GM21529 (cell line): ENCODE measurements at regions not wholly inside any gene's neighbourhood (a gene's known extent, or its start where the extent isn't known, plus 50 kb on each side); places are given as distances from the start of the nearest gene placed in this dataset.

Experiments used
- ATAC-seq: cut with Tn5 transposase; IDR thresholded peaks from one replicate; pipeline ENCODE4 v1.9.1; 2021; ENCODE audit not compliant: unreplicated experiment

- ATAC-seq = no peak
Measured at GRCh38 chr12:68449196-68449595, 117.0 kb upstream of the MDM1 start.

GRCh38 chr12:68450947-68451260, 118.7 kb upstream of the MDM1 start:
- no peak for ATAC-seq

DNA sequence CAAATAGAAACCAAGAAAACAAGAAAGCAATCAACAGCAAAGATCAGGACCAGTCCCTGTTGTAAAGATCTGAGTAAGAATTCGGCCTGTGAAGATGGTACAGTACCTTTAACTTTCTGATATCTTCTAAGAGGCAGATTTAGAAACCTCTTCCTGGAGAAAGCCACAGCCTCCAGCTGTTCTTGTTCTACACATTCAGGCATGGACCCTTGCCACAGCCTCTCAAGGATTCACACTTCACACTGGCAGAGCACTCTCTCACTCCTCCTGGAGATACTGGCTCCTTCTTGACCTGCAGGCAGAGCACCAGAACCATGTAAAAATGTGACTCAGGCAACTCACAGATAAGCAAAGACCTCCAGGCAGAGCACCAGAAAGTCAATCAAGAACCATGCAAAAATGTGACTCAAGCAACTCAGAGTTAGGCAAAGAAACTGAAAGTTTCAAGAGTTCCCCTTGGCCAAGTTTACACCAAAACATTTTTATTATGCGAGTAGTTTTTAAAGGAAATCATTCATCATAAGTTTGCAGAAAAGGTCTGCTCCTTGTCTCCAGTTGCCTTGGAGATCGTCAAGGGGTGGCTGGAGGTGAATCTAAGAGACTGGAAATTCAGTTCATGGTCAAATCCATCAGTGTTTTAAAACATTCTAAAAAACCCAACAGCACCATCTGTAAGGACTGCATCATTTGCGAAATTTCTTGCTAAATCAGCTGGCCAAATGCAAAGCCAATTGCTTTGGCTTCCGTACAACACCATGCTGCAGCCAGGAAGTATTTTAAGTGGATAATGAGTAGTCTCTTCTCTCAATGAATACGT, 119.3 kb upstream of the MDM1 start:
- ATAC-seq = peak; percentile 74

- ATAC-seq = no peak
Measured at GRCh38 chr12:68452078-68452715, 120.0 kb upstream of the MDM1 start.

DNA sequence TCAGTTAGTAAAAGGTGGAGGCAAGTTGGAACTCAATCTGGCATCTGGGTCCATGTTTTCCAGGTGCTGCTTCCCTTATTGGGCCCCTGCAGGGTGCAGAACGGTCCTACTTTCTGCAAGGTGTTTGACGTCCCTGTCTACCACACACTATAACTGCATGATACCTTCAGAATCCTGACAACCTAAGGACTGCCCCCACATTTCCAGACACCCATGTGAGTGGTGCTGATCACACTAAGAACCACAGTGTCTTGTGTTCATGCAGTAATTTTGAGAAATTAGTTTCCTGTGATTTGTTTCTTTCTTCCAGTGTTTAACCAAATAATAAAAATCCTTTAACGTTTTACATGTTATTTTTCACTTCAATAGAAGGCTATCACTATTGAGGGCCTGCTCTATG, 121.1 kb upstream of the MDM1 start:
- no peak for ATAC-seq

DNA sequence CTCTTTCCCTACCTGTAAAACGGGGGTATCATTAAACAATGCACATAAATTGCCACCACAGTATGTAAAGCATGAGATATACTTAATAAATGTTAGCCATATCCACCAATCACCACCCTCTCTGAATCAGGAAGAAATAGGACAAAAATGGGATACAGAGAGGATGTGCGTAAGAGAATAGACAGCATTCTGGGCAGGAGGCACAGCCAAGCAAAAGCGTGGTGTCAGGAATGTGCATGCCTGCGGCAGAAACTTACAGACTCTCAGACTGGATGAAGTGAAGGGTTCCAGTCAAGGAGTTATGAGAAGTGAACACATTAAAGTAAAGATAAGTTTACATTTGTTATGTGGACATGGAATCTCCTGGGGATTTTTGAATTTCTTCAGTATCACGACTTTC, 121.7 kb upstream of the MDM1 start:
- ATAC-seq = no peak

DNA sequence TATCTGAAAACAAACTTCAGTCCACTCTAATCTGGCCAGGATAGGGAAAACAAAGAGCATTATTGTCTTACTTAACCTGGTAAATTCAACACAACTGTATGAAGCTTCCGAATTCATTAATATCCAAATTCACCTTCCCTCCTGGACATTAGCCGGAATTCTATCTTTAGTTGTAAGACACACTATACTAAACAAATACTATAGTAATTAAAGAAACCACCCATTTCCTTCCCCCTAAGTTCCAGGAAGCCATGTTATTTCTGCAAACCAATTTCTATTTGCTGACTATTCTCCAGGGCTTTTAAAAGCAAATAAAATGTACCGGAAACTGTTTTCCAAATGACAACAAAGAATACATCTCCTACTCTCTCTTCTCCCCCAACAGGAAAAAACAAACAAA, 122.7 kb upstream of the MDM1 start:
- ATAC-seq = no peak

DNA sequence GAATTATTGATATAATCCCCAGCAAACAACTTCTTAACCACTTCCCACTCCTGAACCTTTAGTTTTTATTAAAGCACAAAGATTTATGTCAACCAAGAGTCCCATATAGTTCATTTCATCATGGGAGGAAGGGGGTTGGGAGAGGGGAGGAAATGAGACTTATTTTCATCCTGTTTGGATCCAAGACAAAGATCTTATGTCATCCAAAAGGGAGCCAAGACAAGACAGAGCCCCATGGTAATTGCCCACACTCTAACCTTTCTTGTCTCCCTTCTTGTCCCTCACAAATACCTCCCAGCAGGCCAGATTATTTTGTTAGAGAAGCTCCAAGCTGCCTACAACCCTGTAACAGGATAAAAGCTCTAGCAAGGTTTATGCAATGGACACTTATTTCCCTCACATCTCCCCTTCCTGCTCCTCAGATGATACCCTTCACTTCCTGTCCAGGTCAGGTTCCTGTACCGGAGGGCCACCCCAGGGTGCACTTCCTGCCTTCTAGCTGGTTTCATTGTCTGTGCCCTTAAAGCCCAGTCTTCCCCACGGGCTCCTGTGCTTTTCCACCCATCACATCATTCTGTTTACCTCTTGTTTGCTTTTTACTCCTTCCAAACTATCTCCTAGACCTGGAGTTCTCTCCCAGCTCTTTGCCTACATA, 123.7 kb upstream of the MDM1 start:
- ATAC-seq = no peak

DNA sequence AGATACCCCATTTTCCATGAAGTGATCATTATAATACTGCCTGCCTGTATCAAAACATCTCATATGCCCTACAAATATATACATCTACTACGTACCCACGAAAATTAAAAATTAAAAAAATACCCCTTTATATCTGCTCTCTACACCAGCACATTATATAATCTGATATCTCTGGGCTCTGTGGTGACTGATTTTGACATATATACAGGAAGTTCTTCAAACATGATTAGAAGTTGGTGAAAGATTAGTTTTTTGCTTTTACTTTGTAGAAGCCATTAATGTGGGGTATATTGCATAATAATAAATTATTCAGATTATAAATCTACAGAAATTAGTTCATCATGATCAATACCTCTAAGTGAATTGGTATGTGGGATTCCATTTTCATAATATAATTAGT, 126.7 kb upstream of the MDM1 start:
- ATAC-seq = no peak

DNA sequence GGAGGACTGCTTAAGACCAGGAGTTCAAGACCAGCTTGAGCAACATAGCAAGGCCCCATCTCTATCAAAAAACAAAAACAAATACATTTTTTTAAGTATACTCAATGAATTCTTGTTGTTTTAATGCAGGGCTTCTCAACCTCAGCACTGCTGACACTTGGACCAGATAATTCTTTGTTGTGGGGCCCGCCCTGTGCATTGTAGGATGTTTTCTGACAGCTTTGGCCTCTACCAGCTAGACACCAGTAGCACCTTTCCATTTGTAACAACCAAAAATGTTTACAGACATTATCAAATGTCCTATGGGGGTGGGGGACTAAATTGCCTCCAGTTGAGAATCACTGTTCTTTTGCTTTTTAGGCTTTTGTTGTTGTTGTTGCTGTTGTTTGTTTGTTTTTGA, 128.1 kb upstream of the MDM1 start:
- ATAC-seq = no peak

DNA sequence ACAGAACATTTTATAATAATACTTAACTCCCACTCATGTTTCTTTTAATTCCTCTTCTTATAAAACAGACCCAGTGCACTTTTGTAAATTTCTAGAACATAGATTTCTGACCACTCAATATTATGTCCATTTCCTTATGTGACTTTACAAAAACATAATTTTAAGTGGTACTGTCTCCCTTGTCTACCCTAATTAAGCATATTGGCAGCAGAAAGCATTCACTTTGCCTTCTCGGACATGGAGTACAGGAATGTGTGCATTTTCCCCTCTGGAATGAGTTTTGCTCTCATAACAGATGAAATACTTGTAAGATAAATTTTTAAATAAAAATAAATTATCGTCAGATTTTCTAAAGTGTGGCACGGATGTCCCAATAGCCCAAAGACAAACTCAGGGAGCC, 129.5 kb upstream of the MDM1 start:
- ATAC-seq = no peak

- ATAC-seq = no peak
Measured at GRCh38 chr12:68462803-68463202, 130.6 kb upstream of the MDM1 start.

- ATAC-seq = no peak
Measured at GRCh38 chr12:68465227-68465626, 133.1 kb upstream of the MDM1 start.

DNA sequence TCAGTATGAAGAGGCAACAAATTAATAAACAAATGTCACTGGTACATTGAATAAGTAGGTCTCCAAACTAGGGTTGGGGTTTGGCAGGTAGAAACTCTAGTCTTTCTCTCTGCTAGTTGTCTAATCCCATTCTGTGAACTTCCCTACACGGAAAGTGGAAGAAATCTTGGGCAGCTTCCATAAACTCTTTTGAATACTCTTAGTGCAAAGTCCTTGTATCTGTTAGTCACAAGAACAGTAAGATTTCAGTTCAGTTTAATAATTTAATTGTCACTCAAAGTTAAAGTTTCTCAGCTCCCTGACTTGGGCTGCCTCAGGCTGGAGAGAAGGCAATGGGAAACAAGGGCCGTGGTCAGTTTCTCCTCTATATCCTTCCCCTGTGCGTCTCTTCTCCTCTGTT, 135.4 kb upstream of the MDM1 start:
- ATAC-seq = no peak

DNA sequence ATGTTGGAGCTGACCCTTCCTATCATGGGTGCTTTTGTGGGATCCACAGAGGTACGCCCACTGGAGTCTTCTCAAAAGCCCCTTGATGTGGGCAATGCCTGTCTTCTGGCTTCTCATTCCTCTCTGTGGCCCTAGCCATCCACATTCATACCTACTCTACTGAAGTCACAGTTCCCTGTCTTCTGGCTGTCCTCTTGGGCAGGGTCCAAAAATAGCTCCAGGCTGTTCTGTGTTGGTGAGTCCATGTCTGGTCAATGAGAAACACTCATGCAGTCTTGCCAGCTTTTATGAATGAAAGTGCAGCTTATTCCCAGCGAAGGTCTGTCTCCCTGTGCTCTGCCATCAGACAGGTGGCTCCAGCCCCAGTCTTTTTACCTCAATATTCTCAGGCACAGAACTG, 135.9 kb upstream of the MDM1 start:
- no peak for ATAC-seq

DNA sequence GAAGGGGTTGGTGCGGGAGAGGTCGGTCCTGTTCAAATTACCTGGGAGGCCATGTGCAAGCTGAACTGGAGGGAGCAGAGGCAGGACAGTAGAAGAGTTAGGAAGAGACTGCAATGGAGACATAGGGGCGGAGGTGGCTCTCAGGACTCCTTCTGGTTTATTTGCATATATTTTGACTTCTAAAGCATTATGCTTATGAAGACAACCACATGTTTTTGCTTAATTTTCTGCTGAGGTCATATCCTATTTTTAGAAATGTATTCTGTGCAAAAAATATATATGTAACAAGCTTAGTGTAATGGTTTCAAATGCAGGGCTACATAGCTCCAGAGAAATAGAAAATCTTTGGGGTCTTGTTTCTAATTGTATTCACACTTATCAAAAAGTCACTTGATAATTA, 137.0 kb upstream of the MDM1 start:
- no peak for ATAC-seq

DNA sequence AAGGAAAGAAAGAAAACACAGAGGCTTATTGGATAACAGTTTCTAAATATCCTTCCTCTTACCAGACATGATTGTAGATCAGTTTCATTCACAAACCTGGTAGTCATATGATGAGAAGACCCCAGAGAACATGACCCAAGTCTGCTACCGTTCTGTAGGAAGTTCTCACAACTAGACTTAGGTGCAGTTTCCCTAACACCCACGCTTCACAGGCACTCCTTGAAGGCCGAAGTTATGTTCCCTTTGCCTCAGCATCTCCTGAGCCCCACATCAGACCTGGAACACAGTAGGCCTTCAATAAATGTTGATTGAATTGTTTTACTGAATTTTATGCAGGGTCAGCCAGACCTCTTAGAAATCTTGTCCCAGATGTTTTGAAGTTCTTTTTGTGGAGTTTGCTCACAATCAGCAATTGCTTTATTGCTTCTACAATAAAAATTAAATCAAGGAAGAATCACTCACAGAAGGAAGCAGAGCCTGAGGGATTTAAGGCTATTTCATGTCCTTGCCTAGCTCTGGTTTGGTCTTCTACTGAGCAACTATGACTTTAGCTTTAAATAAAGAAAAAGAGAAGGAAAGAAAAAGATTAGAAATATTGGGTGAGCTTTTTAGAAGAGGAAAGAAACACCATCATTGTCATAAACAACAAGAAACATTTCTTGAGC, 138.6 kb upstream of the MDM1 start:
- no peak for ATAC-seq

DNA sequence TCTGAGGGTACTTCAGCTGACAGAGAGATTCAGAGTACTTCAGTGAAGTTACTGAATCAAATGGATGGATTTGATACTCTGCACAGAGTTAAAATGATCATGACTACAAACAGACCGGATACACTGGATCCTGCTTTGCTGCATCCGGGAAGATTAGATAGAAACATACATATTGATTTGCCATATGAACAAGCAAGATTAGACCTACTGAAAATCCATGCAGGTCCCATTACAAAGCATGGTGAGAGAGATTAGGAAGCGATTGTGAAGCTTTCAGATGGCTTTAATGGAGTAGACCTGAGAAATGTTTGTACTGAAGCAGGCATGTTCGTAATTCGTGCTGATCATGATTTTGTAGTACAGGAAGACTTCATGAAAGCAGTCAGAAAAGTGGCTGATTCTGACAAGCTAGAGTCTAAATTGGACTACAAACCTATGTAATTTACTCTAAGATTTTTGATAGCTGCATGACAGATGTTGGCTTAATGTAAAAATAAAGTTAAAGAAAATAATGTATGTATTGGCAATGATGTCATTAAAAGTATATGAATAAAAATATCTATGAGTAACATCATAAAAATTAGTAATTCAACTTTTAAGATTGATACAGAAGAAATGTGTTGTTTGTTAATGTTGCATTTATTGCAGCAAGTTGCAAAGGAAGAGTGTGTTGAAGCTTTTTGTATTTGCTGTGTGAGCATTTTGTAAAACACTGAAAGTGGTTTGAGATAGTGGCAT, 136.1 kb upstream of the RAP1B start:
- ATAC-seq = no peak

DNA sequence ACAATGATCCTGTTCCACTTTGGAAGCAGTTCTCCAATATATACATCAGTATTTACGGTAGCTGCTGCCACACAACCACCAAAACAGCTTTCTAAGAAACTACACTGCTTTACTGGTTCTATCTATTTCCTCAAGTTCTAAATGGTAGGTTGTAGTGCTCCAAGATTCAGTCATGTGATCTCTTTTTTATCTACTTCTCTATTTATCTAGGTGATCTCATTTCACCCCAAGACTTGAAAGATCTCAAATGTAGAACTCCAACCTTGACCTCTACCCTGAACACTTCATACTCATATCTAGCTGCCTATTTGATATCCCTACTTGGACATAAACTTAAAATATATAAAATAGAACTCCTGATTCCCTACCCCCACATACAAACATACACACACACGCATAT, 133.9 kb upstream of the RAP1B start:
- no peak for ATAC-seq

DNA sequence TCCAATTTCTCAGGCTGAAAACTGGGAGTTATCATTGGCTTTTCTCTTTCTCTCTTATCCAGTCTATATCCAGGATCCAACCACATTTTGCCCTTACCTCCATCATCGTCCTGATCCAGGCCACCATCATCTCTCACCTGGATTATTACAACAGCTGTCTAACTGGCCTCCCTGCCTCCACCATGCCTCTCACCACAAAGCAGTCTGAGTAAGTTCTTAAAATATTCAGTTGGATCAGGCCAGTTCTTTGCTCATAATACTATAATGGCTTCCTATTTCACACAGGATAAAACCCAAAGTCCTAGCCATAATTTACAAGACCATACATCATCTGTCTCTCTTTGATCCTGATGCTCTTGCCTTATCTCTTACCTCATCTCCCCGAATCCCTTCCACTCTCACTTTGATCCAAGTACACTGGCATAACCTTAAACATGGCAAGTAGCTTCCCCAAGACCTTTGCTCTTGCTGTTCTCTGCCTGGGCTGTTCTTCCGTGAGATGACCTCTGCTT, 133.4 kb upstream of the RAP1B start:
- no peak for ATAC-seq

DNA sequence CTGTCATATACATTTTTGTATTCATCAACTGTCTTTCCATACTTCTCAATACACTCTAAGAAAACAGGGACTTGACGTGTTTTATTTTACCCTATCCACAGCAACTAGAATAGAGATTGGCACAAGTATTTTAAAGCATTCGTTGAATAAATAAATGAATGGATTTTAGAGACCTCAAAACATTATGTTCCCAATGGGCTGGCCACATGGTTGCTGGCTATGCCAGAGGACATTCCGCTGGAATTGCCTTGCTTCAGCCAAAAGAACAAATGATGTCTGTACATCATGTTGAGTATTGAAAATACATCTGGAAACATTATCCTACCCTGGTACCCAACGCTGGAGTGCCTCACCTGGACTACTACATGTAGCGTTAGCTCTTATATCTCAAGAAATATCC, 132.8 kb upstream of the RAP1B start:
- no peak for ATAC-seq
